Endothelial cell of umbilical vein (primary cell): ENCODE measurements at regions not wholly inside any gene's neighbourhood (a gene's known extent, or its start where the extent isn't known, plus 50 kb on each side); places are given as distances from the start of the nearest gene placed in this dataset.

Source experiments
- CTCF ChIP-seq, 2 donors: IDR thresholded peaks; 1 replicate in 1 of 2; 2 replicates in 1 of 2; pipeline ENCODE4 v1.5.1; 2011; ENCODE audit warnings: low read length in 2 of 2, mild to moderate bottlenecking in 2 of 2, moderate library complexity in 2 of 2, control low read depth in 1 of 2, inconsistent platforms in 1 of 2, low read depth in 1 of 2; ENCODE audit not compliant: insufficient read depth in 1 of 2; ENCODE audit errors: extremely low read depth in 1 of 2
- POLR2A ChIP-seq: IDR thresholded peaks from 2 replicates; pipeline ENCODE4 v1.6.1; 2012; ENCODE audit warnings: low read depth, mild to moderate bottlenecking, control low read depth, low read length

- no peak for TF ChIP-seq CTCF (IDR thresholded peaks at IDR 0.05; ENCODE audit: extremely low read depth in 1 of 2, insufficient read depth in 1 of 2, low read depth in 1 of 2, low read length in 2 of 2)
- TF ChIP-seq POLR2A, result no peak
These were observed 111.5 kb upstream of the MGAT5 start for GRCh38 chr2:134142341-134142738.
